ENCODE measurements at regions not wholly inside any gene's neighbourhood (a gene's known extent, or its start where the extent isn't known, plus 50 kb on each side); places are given as distances from the start of the nearest gene placed in this dataset.

- TF ChIP-seq ZBTB33 (IDR thresholded peaks at IDR 0.05; ENCODE audit: extremely low read depth, insufficient replicate concordance, low read length) (no peak), FOSL1 (IDR thresholded peaks at IDR 0.05; ENCODE audit: low read depth) (no peak)
These were observed 661.6 kb downstream of the QKI start (continued) for GRCh38 chr6:164075981-164076615.

- H3K9ac ChIP-seq (ENCODE audit: low read length) = no peak overlapping the region
- H3K4me3 ChIP-seq (replicated peaks in 1 of 2; ENCODE audit: low read depth in 1 of 2, low read length in 2 of 2) = no peak overlapping the region
- ChIA-PET POLR2A (no interaction called here), RAD21 (ENCODE audit: low non-redundant PET in 1 of 2, low total read pairs in 2 of 2, uncharacterized antibody in 2 of 2, unreplicated experiment in 2 of 2) (no interaction called here), CTCF (no interaction called here)
- no peak overlapping the region for H2AFZ ChIP-seq (ENCODE audit: low read depth, low read length, poor library complexity, severe bottlenecking)
- H3K27ac ChIP-seq (ENCODE audit: low read depth, low read length) = no peak overlapping the region
- H3K4me1 ChIP-seq (ENCODE audit: control insufficient read depth in 1 of 2, insufficient read depth in 2 of 2, low read length in 2 of 2) = no peaks in the 10 kb centered on the region
- no peak for ATAC-seq
- H3K9me3 ChIP-seq (ENCODE audit: control insufficient read depth in 1 of 2, insufficient read depth in 1 of 2, low read depth in 1 of 2, low read length in 2 of 2) = peaks cover 5 to 7% of the 10 kb centered on the region in 2 experiments; a peak in 1 of 4 replicates
- intact Hi-C loops (cut with micrococcal nuclease) = no loop called here
- no peak for TF ChIP-seq ELF1 (IDR thresholded peaks at IDR 0.05; ENCODE audit: borderline replicate concordance, low read depth)
- TF ChIP-seq SP1 (IDR thresholded peaks at IDR 0.05; ENCODE audit: low read depth) = no peak
- TF ChIP-seq EGR1 (IDR thresholded peaks at IDR 0.05; ENCODE audit: low read depth) = no peak
- TF ChIP-seq ZBTB33 (IDR thresholded peaks at IDR 0.05; ENCODE audit: extremely low read depth, insufficient replicate concordance, low read length) = no peak
- TF ChIP-seq MAX (IDR thresholded peaks at IDR 0.05) = no peak
- no peak for TF ChIP-seq POLR2A (IDR thresholded peaks at IDR 0.05; ENCODE audit: borderline replicate concordance, extremely low read depth, insufficient read depth, insufficient read length)
- TF ChIP-seq RAD21 (IDR thresholded peaks at IDR 0.05; ENCODE audit: low read depth) = no peak
- TF ChIP-seq YY1 (IDR thresholded peaks at IDR 0.05; ENCODE audit: extremely low read depth, insufficient replicate concordance, low read depth, low read length) = no peak
- TF ChIP-seq REST (IDR thresholded peaks at IDR 0.05; ENCODE audit: low read depth) = no peak
- TF ChIP-seq ZFX (IDR thresholded peaks at IDR 0.05) = no peak
- no peak for TF ChIP-seq SRF (IDR thresholded peaks at IDR 0.05; ENCODE audit: low read depth)
- TF ChIP-seq CBX3 (IDR thresholded peaks at IDR 0.05; ENCODE audit: low read depth) = no peak
- no peak for TF ChIP-seq JUND (IDR thresholded peaks at IDR 0.05)
- TF ChIP-seq FOSL1 (IDR thresholded peaks at IDR 0.05; ENCODE audit: low read depth) = no peak
- TF ChIP-seq CEBPB (IDR thresholded peaks at IDR 0.05; ENCODE audit: low read depth) = no peak
- TF ChIP-seq ZNF274 (IDR thresholded peaks at IDR 0.05; ENCODE audit: low read depth, low read length) = no peak
- no peak for TF ChIP-seq POLR2AphosphoS5 (IDR thresholded peaks at IDR 0.05; ENCODE audit: low read depth, low read length)
- no peaks in the 10 kb centered on the region for H3K79me2 ChIP-seq (ENCODE audit: insufficient read depth, low read length)
- no peaks in the 10 kb centered on the region for H3K36me3 ChIP-seq (ENCODE audit: control insufficient read depth in 1 of 2, insufficient read depth in 2 of 2, low read length in 2 of 2)
- H3K9me2 ChIP-seq (ENCODE audit: insufficient read depth) = no peaks in the 10 kb centered on the region
- no peak for DNase-seq (ENCODE audit: low read depth, low spot score)
- H3K4me2 ChIP-seq (ENCODE audit: low read length) = no peak overlapping the region
- no peaks in the 10 kb centered on the region for H3K27me3 ChIP-seq (ENCODE audit: insufficient read depth, low read length)
- no TSS peak for BruUV-seq (replicated peaks)
- H4K20me1 ChIP-seq (ENCODE audit: insufficient read depth) = no peaks in the 10 kb centered on the region
These were observed 657.7 kb downstream of the QKI start for GRCh38 chr6:164072240-164072666.
